ENCODE measurements at regions not wholly inside any gene's neighbourhood (a gene's known extent, or its start where the extent isn't known, plus 50 kb on each side); places are given as distances from the start of the nearest gene placed in this dataset.

DNA sequence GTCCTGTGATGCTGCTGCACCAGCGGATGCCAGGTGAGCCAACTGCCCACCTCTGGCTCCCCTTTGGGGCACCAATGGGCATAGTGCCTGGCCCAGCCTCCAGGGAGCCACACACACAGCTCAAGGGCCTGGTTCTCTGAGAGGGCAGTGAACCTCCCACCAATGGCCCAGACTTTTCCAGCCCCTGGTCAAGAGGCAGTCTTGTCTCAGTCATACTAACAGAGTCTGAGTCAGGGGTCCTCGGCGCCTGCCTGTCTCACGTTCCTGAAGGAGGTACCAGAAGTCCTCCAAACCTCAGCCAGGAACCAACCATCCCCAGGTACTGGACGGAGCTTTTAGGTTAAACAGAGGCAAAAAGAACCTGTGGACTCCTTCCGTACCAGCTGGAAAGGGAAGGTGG, 121.1 kb downstream of the C5orf15 start (continued):
- TF ChIP-seq, protein P1, sequence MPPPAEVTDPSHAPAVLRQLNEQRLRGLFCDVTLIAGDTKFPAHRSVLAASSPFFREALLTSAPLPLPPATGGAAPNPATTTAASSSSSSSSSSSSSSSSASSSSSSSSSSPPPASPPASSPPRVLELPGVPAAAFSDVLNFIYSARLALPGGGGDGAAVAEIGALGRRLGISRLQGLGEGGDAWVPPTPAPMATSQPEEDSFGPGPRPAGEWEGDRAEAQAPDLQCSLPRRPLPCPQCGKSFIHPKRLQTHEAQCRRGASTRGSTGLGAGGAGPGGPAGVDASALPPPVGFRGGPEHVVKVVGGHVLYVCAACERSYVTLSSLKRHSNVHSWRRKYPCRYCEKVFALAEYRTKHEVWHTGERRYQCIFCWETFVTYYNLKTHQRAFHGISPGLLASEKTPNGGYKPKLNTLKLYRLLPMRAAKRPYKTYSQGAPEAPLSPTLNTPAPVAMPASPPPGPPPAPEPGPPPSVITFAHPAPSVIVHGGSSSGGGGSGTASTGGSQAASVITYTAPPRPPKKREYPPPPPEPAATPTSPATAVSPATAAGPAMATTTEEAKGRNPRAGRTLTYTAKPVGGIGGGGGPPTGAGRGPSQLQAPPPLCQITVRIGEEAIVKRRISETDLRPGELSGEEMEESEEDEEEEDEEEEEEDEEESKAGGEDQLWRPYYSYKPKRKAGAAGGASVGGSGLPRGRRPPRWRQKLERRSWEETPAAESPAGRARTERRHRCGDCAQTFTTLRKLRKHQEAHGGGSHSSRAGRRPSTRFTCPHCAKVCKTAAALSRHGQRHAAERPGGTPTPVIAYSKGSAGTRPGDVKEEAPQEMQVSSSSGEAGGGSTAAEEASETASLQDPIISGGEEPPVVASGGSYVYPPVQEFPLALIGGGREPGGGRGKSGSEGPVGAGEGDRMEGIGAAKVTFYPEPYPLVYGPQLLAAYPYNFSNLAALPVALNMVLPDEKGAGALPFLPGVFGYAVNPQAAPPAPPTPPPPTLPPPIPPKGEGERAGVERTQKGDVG (CRISPR knock-in tag; IDR thresholded peaks at IDR 0.05) = no peak

DNA sequence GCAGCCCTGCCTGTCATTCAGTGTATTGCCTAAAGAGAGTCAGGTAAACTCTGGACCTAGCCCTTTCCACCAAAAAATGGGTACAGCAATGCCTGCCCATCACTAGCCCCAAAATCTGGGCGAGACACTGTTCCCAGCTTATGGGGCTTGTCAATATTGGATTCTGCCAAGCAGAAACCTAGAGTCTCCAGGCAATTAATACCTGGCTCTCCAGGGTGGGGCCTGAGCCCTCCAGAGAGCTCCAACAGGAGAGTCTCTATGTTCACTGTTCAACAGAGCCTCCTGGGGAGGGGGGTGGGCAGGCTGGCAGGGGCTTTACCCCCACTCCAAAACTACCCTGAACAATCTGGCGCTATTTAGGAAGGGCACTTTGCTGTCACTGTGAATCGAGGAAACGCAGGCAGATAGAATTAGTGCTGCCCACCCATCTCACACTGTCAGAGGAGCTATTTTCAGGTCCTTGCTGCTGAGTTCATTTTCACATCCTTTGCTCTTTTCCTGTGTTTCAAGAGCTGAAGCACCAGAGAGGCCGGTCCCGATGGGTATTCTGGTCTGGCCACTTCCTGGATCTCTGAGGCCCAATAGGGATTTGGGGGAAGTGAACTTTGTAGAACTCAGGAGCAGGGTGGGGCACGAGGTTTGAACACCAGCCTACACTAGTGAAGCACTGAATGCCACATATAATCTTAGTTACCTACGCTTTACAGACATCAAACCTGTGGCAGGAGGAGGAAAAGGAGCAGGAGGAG, 121.8 kb downstream of the C5orf15 start:
- SMC1A ChIA-PET (ENCODE audit: uncharacterized antibody, unreplicated experiment) = interaction anchor here (0.9 to 2.9 kb wide), 10 partner anchors 10 to 423 kb away, joined by 4 to 18 read pairs (median 6); no protein-coding TSS in a partner anchor
- peaks cover 11% of the 10 kb centered on the region for H3K4me1 ChIP-seq (ENCODE audit: control insufficient read depth, insufficient read depth, low read length)
- in situ Hi-C loops (cut with MboI) (no loop called here), intact Hi-C loops (cut with micrococcal nuclease; ENCODE audit: unreplicated experiment) (no loop called here)
- no peaks in the 10 kb centered on the region for H3K36me3 ChIP-seq (ENCODE audit: control insufficient read depth in 2 of 2, insufficient read depth in 2 of 2, low read length in 1 of 2)
- FAIRE-seq = peak; percentile 92
- no peaks in the 10 kb centered on the region for H4K20me1 ChIP-seq (ENCODE audit: control insufficient read depth, insufficient read depth)
- no peak overlapping the region for H3K4me3 ChIP-seq
- H3K9ac ChIP-seq (ENCODE audit: control insufficient read depth, insufficient read depth, low read length) = no peak overlapping the region
- H3K27me3 ChIP-seq (replicated peaks in 1 of 2; ENCODE audit: control insufficient read depth in 2 of 2, insufficient read depth in 2 of 2, low read length in 1 of 2) = no peaks in the 10 kb centered on the region
- POLR2A ChIA-PET = interaction anchor here (1.0 kb wide), 1 partner anchor 20 kb away, joined by 3 read pairs; no protein-coding TSS in a partner anchor
- TF ChIP-seq ZNF207 (IDR thresholded peaks at IDR 0.05; ENCODE audit: borderline replicate concordance) (no peak), IKZF2 (IDR thresholded peaks at IDR 0.05) (peak in 1 of 2 experiments; percentile 16; a peak in 1 of 4 replicates), MEF2B (IDR thresholded peaks at IDR 0.05; ENCODE audit: partially characterized antibody, poor library complexity, severe bottlenecking) (peak; percentile 26), GABPA (IDR thresholded peaks at IDR 0.05; ENCODE audit: low read depth) (no peak), EED (IDR thresholded peaks at IDR 0.05; ENCODE audit: low read depth) (0 out of 2 replicates have a peak, but pooled peaks have one; percentile 23), IKZF1 (conservative IDR thresholded peaks at IDR 0.05) (peak; percentile 35; the same call in 1 of the 2 replicates), NFYB (IDR thresholded peaks at IDR 0.05; ENCODE audit: insufficient read depth, low read depth, low read length) (peak; percentile 38; the same call in 1 of the 2 replicates), MTA2 (IDR thresholded peaks at IDR 0.05; ENCODE audit: low read depth) (no peak)
- H2AFZ ChIP-seq (ENCODE audit: control insufficient read depth, low read depth, low read length) = peak overlapping the region; percentile 72
- RAD21 ChIA-PET (ENCODE audit: unreplicated experiment) = interaction anchor here (0.6 to 1.6 kb wide), 5 partner anchors 22 to 1214 kb away, joined by 3 to 5 read pairs (median 4); no protein-coding TSS in a partner anchor
- WGBS (ENCODE audit: insufficient coverage, insufficient replicate concordance, low lambda C conversion rate, missing lambda C conversion rate) = 17% methylated on average over 8 of the region's 8 CpGs
- peaks cover 1% of the 10 kb centered on the region; the same call in 1 of the 3 replicates for H3K9me3 ChIP-seq (replicated peaks; ENCODE audit: control insufficient read depth, insufficient read depth, low read length)
- H3K79me2 ChIP-seq (ENCODE audit: control insufficient read depth, insufficient read depth, low read length) = no peaks in the 10 kb centered on the region
- CTCF ChIA-PET = interaction anchor here (0.6 to 3.2 kb wide), 10 partner anchors 13 to 123 kb away, joined by 3 to 15 read pairs (median 3); no protein-coding TSS in a partner anchor
- H3K4me2 ChIP-seq (ENCODE audit: control insufficient read depth, insufficient read depth) = peak overlapping the region; percentile 89
- no peak overlapping the region for H3K27ac ChIP-seq (ENCODE audit: control insufficient read depth, insufficient read depth)
- no peak for DNase-seq (ENCODE audit: low read depth, low spot score)
- peak; percentile 72 for ATAC-seq
- BruUV-seq (replicated peaks) = no TSS peak
